ENCODE measurements at regions not wholly inside any gene's neighbourhood (a gene's known extent, or its start where the extent isn't known, plus 50 kb on each side); places are given as distances from the start of the nearest gene placed in this dataset.

GRCh38 chr22:47445212-47445611, 682.8 kb downstream of the TBC1D22A start:
- no peak overlapping the region for H3K4me3 Mint-ChIP-seq
- H3K4me1 Mint-ChIP-seq (ENCODE audit: low read depth): no peaks in the 10 kb centered on the region

GRCh38 chr22:47444746-47445065, 682.3 kb downstream of the TBC1D22A start:
- Mint-ChIP-seq H3K36me3 (ENCODE audit: low read depth) (no peaks in the 10 kb centered on the region), H3K27ac (no peak overlapping the region), H3K4me1 (ENCODE audit: low read depth) (no peaks in the 10 kb centered on the region), H3K4me3 (no peak overlapping the region), H3K27me3 (peaks cover 6% of the 10 kb centered on the region), H3K9me3 (peaks cover 10% of the 10 kb centered on the region)
- DNase-seq: no peak

More at GRCh38 chr22:47445212-47445611, 682.8 kb downstream of the TBC1D22A start:
- DNase-seq: no peak
- Mint-ChIP-seq H3K36me3 (ENCODE audit: low read depth) (no peaks in the 10 kb centered on the region), H3K27ac (no peak overlapping the region), H3K27me3 (peaks cover 6% of the 10 kb centered on the region), H3K9me3 (peaks cover 10% of the 10 kb centered on the region)

DNA sequence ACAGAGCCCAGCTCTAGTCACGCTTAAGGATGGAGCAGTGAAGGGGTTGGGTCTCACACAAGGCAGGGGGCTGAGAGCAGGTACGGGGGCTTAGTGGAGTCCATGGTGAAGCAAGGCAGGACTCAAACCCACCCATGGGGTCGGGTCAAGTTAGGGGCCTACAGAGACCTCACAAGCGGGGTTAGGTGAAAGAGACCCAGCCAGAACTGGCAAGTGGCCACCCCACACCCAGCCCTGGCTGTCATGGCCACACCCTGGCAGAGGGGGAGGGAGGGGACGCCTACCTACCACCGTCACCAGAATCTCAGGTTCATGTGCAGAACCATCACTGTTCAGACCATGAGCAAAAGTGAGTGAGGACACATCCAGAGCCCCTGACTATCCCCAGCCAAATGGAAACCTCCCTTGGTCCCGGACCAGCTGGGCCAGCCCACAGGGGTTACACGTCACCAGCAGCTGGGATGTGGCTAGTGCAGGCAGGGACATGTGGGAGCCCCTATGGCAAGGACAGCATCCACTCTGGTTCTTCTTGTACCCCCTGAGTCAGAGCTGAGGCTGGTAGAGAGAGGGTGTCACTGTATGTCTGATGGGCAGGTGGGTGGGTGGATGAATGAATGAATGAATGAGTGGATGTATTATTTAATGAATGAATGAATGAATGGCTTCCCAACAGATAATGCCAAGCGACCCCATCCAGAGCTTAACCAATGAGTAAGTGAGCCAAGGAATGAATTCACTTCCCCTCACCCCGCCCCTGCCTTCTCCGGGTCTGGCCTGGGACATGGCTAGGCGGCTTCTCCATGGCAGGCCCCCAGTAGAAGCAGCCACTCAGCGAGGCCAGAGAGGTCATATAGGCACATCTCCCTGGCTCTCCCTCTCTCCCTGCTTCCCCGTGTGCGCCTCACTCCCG, 681.6 kb downstream of the TBC1D22A start:
- no peaks in the 10 kb centered on the region for H3K4me1 Mint-ChIP-seq (ENCODE audit: low read depth)
- peaks cover 10% of the 10 kb centered on the region for H3K9me3 Mint-ChIP-seq
- no peak for DNase-seq
- H3K4me3 Mint-ChIP-seq: no peak overlapping the region
- H3K36me3 Mint-ChIP-seq (ENCODE audit: low read depth): no peaks in the 10 kb centered on the region
- H3K27me3 Mint-ChIP-seq: peaks cover 6% of the 10 kb centered on the region
- no peak overlapping the region for H3K27ac Mint-ChIP-seq

- H3K4me1 Mint-ChIP-seq (ENCODE audit: low read depth): no peaks in the 10 kb centered on the region
- no peak overlapping the region for H3K4me3 Mint-ChIP-seq
- peaks cover 6% of the 10 kb centered on the region for H3K27me3 Mint-ChIP-seq
- DNase-seq: no peak
- H3K27ac Mint-ChIP-seq: no peak overlapping the region
- no peaks in the 10 kb centered on the region for H3K36me3 Mint-ChIP-seq (ENCODE audit: low read depth)
- peaks cover 10% of the 10 kb centered on the region for H3K9me3 Mint-ChIP-seq
Measured at GRCh38 chr22:47442821-47443220, 680.4 kb downstream of the TBC1D22A start.

GRCh38 chr22:47439643-47440265, 677.3 kb downstream of the TBC1D22A start:
- Mint-ChIP-seq H3K4me1 (ENCODE audit: low read depth) (no peaks in the 10 kb centered on the region), H3K27ac (no peak overlapping the region), H3K36me3 (ENCODE audit: low read depth) (no peaks in the 10 kb centered on the region), H3K27me3 (no peaks in the 10 kb centered on the region), H3K9me3 (peaks cover 10% of the 10 kb centered on the region), H3K4me3 (no peak overlapping the region)
- no peak for DNase-seq

DNA sequence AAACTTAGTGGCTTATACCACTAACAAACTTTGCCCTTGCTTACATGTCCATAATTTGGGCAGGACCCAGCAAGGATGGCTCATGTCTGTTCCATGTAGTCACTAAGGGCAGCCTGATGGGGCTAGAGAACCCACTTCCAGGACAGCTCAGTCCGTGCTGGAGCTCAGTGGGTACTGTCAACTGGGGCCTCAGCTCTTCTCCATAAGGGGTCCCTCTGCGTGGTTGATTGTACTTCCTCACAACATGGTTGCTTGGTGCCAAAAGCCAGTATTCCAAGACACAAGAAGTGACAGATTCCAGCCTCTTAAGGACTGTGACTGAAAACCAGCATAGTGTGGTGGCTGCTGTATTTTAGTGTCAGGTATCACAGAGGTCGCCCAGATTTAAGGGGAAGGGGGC, 675.2 kb downstream of the TBC1D22A start:
- Mint-ChIP-seq H3K36me3 (ENCODE audit: low read depth) (no peaks in the 10 kb centered on the region), H3K9me3 (peaks cover 9% of the 10 kb centered on the region), H3K4me1 (ENCODE audit: low read depth) (no peaks in the 10 kb centered on the region), H3K27ac (no peak overlapping the region), H3K27me3 (no peaks in the 10 kb centered on the region), H3K4me3 (no peak overlapping the region)
- no peak for DNase-seq

GRCh38 chr22:47437110-47437509, 674.7 kb downstream of the TBC1D22A start:
- no peaks in the 10 kb centered on the region for H3K4me1 Mint-ChIP-seq (ENCODE audit: low read depth)
- H3K27ac Mint-ChIP-seq: no peak overlapping the region
- H3K9me3 Mint-ChIP-seq: peaks cover 5% of the 10 kb centered on the region
- no peak for DNase-seq
- no peaks in the 10 kb centered on the region for H3K27me3 Mint-ChIP-seq
- no peaks in the 10 kb centered on the region for H3K36me3 Mint-ChIP-seq (ENCODE audit: low read depth)
- no peak overlapping the region for H3K4me3 Mint-ChIP-seq

- no peak for DNase-seq
- no peaks in the 10 kb centered on the region for H3K4me1 Mint-ChIP-seq (ENCODE audit: low read depth)
- no peak overlapping the region for H3K4me3 Mint-ChIP-seq
- H3K9me3 Mint-ChIP-seq: no peaks in the 10 kb centered on the region
- no peaks in the 10 kb centered on the region for H3K36me3 Mint-ChIP-seq (ENCODE audit: low read depth)
- no peaks in the 10 kb centered on the region for H3K27me3 Mint-ChIP-seq
- no peak overlapping the region for H3K27ac Mint-ChIP-seq
Measured at GRCh38 chr22:47435826-47436225, 673.4 kb downstream of the TBC1D22A start.

GRCh38 chr22:47435204-47435487, 672.7 kb downstream of the TBC1D22A start:
- Mint-ChIP-seq H3K36me3 (ENCODE audit: low read depth) (no peaks in the 10 kb centered on the region), H3K4me3 (no peak overlapping the region), H3K27me3 (no peaks in the 10 kb centered on the region), H3K9me3 (no peaks in the 10 kb centered on the region), H3K27ac (no peak overlapping the region), H3K4me1 (ENCODE audit: low read depth) (no peaks in the 10 kb centered on the region)
- DNase-seq: no peak

GRCh38 chr22:47434336-47435203, 672.1 kb downstream of the TBC1D22A start:
- Mint-ChIP-seq H3K27ac (no peak overlapping the region), H3K36me3 (ENCODE audit: low read depth) (no peaks in the 10 kb centered on the region), H3K9me3 (no peaks in the 10 kb centered on the region), H3K4me1 (ENCODE audit: low read depth) (no peaks in the 10 kb centered on the region), H3K4me3 (no peak overlapping the region), H3K27me3 (no peaks in the 10 kb centered on the region)
- DNase-seq: no peak

- no peak overlapping the region for H3K27ac Mint-ChIP-seq
- no peak for DNase-seq
- no peaks in the 10 kb centered on the region for H3K27me3 Mint-ChIP-seq
- H3K4me3 Mint-ChIP-seq: no peak overlapping the region
- H3K4me1 Mint-ChIP-seq (ENCODE audit: low read depth): no peaks in the 10 kb centered on the region
- H3K36me3 Mint-ChIP-seq (ENCODE audit: low read depth): no peaks in the 10 kb centered on the region
- H3K9me3 Mint-ChIP-seq: peaks cover 2% of the 10 kb centered on the region
Measured at GRCh38 chr22:47433627-47434026, 671.2 kb downstream of the TBC1D22A start.

DNA sequence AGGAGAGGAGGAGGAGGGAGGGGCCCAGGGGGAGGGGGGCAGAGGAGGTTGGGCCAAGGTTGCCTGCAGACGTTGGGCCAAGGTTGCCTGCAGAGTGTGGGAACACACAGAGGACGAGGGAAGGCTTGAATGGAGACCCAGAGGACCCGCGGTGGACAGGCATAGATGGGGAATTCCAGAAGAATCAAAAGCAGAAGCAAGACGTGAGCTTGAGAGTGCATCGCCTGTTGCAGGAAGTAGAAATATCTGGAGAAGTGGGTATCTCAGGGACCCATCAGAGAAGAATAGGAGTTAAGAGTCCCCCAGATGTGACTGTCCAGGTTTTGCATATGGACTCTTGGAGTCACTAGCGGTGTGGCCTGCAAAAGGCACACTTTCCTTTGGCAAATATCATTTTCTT, 670.2 kb downstream of the TBC1D22A start:
- Mint-ChIP-seq H3K9me3 (peaks cover 2% of the 10 kb centered on the region), H3K4me1 (ENCODE audit: low read depth) (no peaks in the 10 kb centered on the region), H3K27me3 (no peaks in the 10 kb centered on the region), H3K36me3 (ENCODE audit: low read depth) (no peaks in the 10 kb centered on the region), H3K27ac (no peak overlapping the region), H3K4me3 (no peak overlapping the region)
- DNase-seq: no peak

- no peaks in the 10 kb centered on the region for H3K9me3 Mint-ChIP-seq
- H3K36me3 Mint-ChIP-seq (ENCODE audit: low read depth): no peaks in the 10 kb centered on the region
- no peak overlapping the region for H3K27ac Mint-ChIP-seq
- no peaks in the 10 kb centered on the region for H3K4me1 Mint-ChIP-seq (ENCODE audit: low read depth)
- no peak overlapping the region for H3K4me3 Mint-ChIP-seq
- no peak for DNase-seq
- H3K27me3 Mint-ChIP-seq: peaks cover 20% of the 10 kb centered on the region
Measured at GRCh38 chr22:47423861-47424820, 661.7 kb downstream of the TBC1D22A start.

DNA sequence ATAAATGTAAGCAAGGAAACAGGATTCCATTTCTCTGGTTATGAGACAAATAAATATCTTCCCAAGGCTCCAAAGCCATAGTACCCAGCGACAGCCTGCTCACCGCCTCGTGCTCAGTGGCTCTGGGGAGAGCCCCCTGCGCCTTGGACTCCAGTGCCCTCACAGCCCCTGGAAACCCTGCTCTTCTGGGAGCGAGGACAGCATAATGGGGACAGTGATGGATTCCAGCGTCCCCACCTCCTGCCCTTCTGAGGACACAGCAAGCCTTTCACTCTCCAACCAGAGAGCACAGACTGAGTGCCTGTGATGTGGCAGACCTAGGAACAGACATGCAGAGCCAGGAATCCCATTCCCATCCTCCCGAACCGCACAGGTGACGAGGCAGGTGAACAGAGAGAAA, 660.8 kb downstream of the TBC1D22A start:
- H3K9me3 Mint-ChIP-seq: no peaks in the 10 kb centered on the region
- no peak overlapping the region for H3K4me3 Mint-ChIP-seq
- H3K27me3 Mint-ChIP-seq: peaks cover 20% of the 10 kb centered on the region
- no peaks in the 10 kb centered on the region for H3K36me3 Mint-ChIP-seq (ENCODE audit: low read depth)
- no peak overlapping the region for H3K27ac Mint-ChIP-seq
- no peaks in the 10 kb centered on the region for H3K4me1 Mint-ChIP-seq (ENCODE audit: low read depth)
- DNase-seq: no peak

Data from activated T-cell treated with anti-CD3 and anti-CD28 coated beads, Interleukin-2, amount 50 U/mL, for 24 hours (primary cell).